ENCODE measurements at regions not wholly inside any gene's neighbourhood (a gene's known extent, or its start where the extent isn't known, plus 50 kb on each side); places are given as distances from the start of the nearest gene placed in this dataset.

DNA sequence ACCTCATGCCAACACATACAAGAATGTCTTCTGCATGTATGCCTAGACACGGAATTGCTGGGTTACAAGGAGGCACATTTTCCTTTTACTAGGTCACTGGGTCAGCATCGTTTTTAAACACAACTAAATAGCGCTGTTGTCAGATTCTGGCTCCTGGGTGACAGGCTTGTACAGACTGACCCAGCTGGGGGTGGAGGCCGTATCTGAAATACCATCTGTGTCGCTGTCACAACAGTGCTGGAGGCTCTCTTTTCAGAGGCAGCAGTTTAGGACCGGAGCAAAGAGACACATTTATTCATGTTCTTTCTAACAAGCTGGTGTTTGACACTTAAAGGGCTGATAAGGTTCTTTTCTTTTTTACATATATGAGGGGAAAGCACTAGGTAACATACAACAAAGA is 403.0 kb upstream of the ASIC2 start:
- TF ChIP-seq, protein P1, sequence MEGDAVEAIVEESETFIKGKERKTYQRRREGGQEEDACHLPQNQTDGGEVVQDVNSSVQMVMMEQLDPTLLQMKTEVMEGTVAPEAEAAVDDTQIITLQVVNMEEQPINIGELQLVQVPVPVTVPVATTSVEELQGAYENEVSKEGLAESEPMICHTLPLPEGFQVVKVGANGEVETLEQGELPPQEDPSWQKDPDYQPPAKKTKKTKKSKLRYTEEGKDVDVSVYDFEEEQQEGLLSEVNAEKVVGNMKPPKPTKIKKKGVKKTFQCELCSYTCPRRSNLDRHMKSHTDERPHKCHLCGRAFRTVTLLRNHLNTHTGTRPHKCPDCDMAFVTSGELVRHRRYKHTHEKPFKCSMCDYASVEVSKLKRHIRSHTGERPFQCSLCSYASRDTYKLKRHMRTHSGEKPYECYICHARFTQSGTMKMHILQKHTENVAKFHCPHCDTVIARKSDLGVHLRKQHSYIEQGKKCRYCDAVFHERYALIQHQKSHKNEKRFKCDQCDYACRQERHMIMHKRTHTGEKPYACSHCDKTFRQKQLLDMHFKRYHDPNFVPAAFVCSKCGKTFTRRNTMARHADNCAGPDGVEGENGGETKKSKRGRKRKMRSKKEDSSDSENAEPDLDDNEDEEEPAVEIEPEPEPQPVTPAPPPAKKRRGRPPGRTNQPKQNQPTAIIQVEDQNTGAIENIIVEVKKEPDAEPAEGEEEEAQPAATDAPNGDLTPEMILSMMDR (IDR thresholded peaks at IDR 0.05; ENCODE audit: low read depth, low read length, missing input control), result no peak
- TF ChIP-seq REST (IDR thresholded peaks at IDR 0.05), result no peak

Data from liver (tissue), 2 donors.